Stomach (tissue), 8 donors: ENCODE measurements at regions not wholly inside any gene's neighbourhood (a gene's known extent, or its start where the extent isn't known, plus 50 kb on each side); places are given as distances from the start of the nearest gene placed in this dataset.

Experiments used
- DNase-seq, 2 donors: peaks; one replicate each; pipeline versions ENCODE4 v3.0.0 to v3.0.0-alpha.2; 2013 to 2019
- H3K27ac ChIP-seq, 5 donors: fragments of 200-600 bp in 4 of 5; sonication (generic) in 4 of 5; one replicate each; pipeline ENCODE4 v1.5.1; 2013 to 2019; ENCODE audit warnings: mild to moderate bottlenecking in 1 of 5, moderate library complexity in 1 of 5
- H3K27me3 ChIP-seq, 3 donors: fragments of 200-600 bp; sonication (generic); one replicate each; pipeline ENCODE4 v1.5.1; 2017 to 2019; ENCODE audit warnings: mixed run types in 1 of 3
- H3K36me3 ChIP-seq, 4 donors: fragments of 200-600 bp; sonication (generic); 1 replicate in 3 of 4; 2 replicates in 1 of 4; pipeline ENCODE4 v1.5.1; 2016 to 2019
- H3K4me1 ChIP-seq, 4 donors: fragments of 200-600 bp; sonication (generic); one replicate each; pipeline ENCODE4 v1.5.1; 2016 to 2019
- H3K4me3 ChIP-seq, 4 donors: fragments of 200-600 bp; sonication (generic) in 3 of 4; one replicate each; pipeline ENCODE4 v1.5.1; 2016 to 2019; ENCODE audit warnings: mild to moderate bottlenecking in 1 of 4
- H3K9me3 ChIP-seq, 4 donors: fragments of 200-600 bp; sonication (generic); one replicate each; pipeline ENCODE4 v1.5.1; 2016 to 2019
- CTCF ChIP-seq, 7 experiments: fragments of 450-650 bp in 4 of 7; fragments of 200-600 bp in 3 of 7; sonication (generic) in 3 of 7; IDR thresholded peaks; one replicate each; pipeline ENCODE4 v1.5.1; 2016 to 2019; ENCODE audit warnings: antibody characterized with exemption in 7 of 7, control low read depth in 2 of 7, mild to moderate bottlenecking in 1 of 7
- EP300 ChIP-seq: sonication (generic); formaldehyde crosslinking; IDR thresholded peaks from one replicate; pipeline ENCODE4 v1.6.1; 2017; ENCODE audit warnings: antibody characterized with exemption
- POLR2A ChIP-seq, 4 donors: fragments of 450-650 bp; IDR thresholded peaks; one replicate each; pipeline ENCODE4 v1.6.1; 2016; ENCODE audit warnings: antibody characterized with exemption in 4 of 4, control low read depth in 2 of 4, mild to moderate bottlenecking in 1 of 4, moderate library complexity in 1 of 4
- POLR2AphosphoS5 ChIP-seq, 3 donors: sonication (generic); formaldehyde crosslinking; IDR thresholded peaks; one replicate each; pipeline ENCODE4 v1.6.1; 2016; ENCODE audit warnings: antibody characterized with exemption in 3 of 3
- WGBS, 5 donors: extraction: QIAGEN DNeasy Blood & Tissue Kit in 3 of 5; methylation state at CpG; one replicate each; pipeline versions ENCODE4 v1.1.5 to v1.1.7; 2013 to 2018; 5-methylcytosine and 5-hydroxymethylcytosine counted together
- intact Hi-C: fragments of 100-400 bp; cut with DNase I; formaldehyde crosslinking; loops from one replicate; pipeline ENCODE4 v1.15.1; 2023; ENCODE audit warnings: low total_unique reads
- donor health status: healthy with polysubstance abuse.
- donor health status: Bipolar disorder and iron deficiency.
- donor health status: healthy.

- Histone ChIP-seq H3K27me3 (peaks cover 0 to 6% (median 0%) of the 10 kb centered on the region in 3 donors), H3K9me3 (peaks cover 0 to 17% (median 13%) of the 10 kb centered on the region in 4 donors), H3K36me3 (no peaks in the 10 kb centered on the region), H3K4me3 (no peak overlapping the region), H3K27ac (no peak overlapping the region), H3K4me1 (no peaks in the 10 kb centered on the region)
- TF ChIP-seq POLR2AphosphoS5 (IDR thresholded peaks at IDR 0.05) (no peak), EP300 (no peak), CTCF (IDR thresholded peaks at IDR 0.05) (no peak), POLR2A (IDR thresholded peaks at IDR 0.05) (no peak)
- peak in 1 of 2 donors; percentile 17 for DNase-seq
- 93 to 95% (median 95%) methylated on average over 30 to 35 of the region's 35 CpGs for WGBS, 5 donors
- intact Hi-C loops: no loop called here
Measured at GRCh38 chr7:387132-388022, 97.4 kb downstream of the FOXL3 start.

GRCh38 chr7:388023-388960, 98.3 kb downstream of the FOXL3 start:
- H3K27me3 ChIP-seq: peaks cover 0 to 6% (median 0%) of the 10 kb centered on the region in 3 donors
- H3K27ac ChIP-seq: no peak overlapping the region
- no peak for TF ChIP-seq POLR2AphosphoS5 (IDR thresholded peaks at IDR 0.05)
- TF ChIP-seq CTCF (IDR thresholded peaks at IDR 0.05): no peak
- no peak for TF ChIP-seq EP300
- no peak for TF ChIP-seq POLR2A (IDR thresholded peaks at IDR 0.05)
- no peaks in the 10 kb centered on the region for H3K36me3 ChIP-seq
- no peaks in the 10 kb centered on the region for H3K4me1 ChIP-seq
- 79 to 82% (median 79%) methylated on average over 33 to 40 of the region's 40 CpGs for WGBS, 5 donors
- no peak overlapping the region for H3K4me3 ChIP-seq
- DNase-seq: peak in 1 of 2 donors; percentile 22
- peaks cover 0 to 17% (median 13%) of the 10 kb centered on the region in 4 donors for H3K9me3 ChIP-seq
- intact Hi-C loops: no loop called here

DNA sequence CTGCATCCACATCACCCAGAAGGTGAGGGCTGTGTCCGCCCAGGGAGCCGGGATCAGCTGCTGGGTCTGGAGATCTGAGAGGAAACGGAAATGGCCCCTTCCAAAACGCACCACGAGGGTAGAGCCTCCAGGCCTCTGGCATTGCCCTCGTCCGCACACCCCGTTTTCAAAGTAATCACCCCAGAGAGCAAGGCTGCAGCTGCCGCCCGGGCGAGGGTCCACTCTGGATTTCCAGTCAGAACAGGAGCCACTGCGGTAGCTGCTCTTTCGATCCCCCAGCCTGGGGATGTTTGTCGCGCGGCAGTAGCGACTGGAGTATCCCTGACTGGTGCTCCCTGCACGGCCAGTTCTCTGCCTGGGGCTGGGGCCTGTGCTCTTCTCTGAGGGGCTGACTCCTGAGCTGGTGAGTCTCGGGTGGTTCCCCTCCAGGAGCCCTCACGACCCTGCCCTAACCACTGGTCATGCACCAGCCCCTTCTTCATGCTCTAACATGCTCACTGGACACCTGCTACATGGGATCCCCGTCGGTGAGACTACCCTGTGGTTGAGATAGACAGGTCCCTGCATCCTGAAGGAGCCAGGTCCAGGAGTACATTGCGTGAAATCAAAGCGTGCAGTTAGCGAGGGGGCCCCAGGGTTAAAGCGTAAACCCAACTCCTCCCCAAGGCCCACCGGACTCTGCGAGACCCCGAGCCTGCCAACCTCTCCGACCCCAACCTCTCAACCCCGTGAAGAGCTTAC, 99.2 kb downstream of the FOXL3 start:
- Histone ChIP-seq H3K36me3 (no peaks in the 10 kb centered on the region), H3K27me3 (peaks cover 0 to 6% (median 0%) of the 10 kb centered on the region in 3 donors), H3K9me3 (peaks cover 0 to 8% (median 6%) of the 10 kb centered on the region in 4 donors), H3K4me1 (no peaks in the 10 kb centered on the region), H3K4me3 (no peak overlapping the region), H3K27ac (no peak overlapping the region)
- DNase-seq: no peak
- intact Hi-C loops: no loop called here
- 89 to 95% (median 94%) methylated on average over 24 to 31 of the region's 31 CpGs for WGBS, 5 donors
- TF ChIP-seq POLR2A (IDR thresholded peaks at IDR 0.05) (no peak), EP300 (no peak), POLR2AphosphoS5 (IDR thresholded peaks at IDR 0.05) (no peak), CTCF (IDR thresholded peaks at IDR 0.05) (no peak)
